ENCODE measurements at regions not wholly inside any gene's neighbourhood (a gene's known extent, or its start where the extent isn't known, plus 50 kb on each side); places are given as distances from the start of the nearest gene placed in this dataset.
"Not testable (repeated sequence)": the region's sequence is repeated elsewhere in the genome, so short reads cannot be mapped to it uniquely, and the experiment has no call there.

DNA sequence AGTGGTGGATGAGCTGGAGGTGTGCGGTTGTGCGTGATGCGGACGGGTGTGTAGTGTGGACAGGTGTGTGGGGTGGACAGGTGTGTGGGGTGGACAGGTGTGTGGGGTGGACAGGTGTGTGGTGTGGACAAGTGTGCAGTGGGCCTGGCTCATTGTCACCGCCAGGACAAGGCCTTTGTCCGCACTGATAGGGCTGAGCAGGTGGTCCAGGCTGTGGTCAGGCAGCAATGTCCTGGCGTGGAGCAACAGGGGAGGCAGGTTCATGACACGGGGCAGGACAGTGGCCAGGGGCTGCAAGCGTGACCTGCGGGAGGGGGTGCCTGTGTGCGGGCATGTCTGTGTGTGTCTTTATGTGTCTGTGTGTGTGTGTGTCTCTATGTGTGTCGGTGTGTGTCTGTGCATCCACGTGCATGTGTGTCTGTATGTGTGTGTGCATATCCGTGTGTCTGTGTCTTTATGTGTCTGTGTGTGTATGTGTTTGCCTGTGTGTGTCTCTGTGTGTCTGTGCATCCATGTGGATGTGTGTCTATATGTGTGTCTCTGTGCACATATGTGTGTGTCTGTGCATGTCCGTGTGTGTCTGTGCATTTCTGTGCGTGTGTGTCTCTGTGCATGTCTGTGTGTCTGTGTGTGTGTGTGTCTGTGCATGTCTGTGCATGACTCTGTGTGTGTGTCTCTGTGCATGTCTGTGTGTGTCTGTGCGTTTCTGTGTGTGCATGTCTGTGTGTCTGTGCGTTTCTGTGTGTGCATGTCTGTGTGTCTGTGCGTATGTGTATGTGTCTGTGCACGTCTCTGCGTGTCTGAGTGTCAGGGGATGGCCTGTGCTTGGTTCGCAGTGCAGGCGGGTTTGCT lies 161.0 kb downstream of the TMEM121 start:
- H2BK12ac ChIP-seq (ENCODE audit: low read depth, low read length); H3K27ac ChIP-seq (ENCODE audit: low read depth, low read length); H2BK15ac ChIP-seq (ENCODE audit: low read length); H2AK5ac ChIP-seq (ENCODE audit: low read depth, low read length); POLR2A ChIA-PET (ENCODE audit: partially characterized antibody); H3K4ac ChIP-seq (replicated peaks; ENCODE audit: insufficient read length, low read depth, low read length); H4K8ac ChIP-seq (ENCODE audit: extremely low read depth, insufficient read depth, low read length); H3K4me1 ChIP-seq (replicated peaks in 1 of 4; ENCODE audit: control insufficient read depth in 3 of 4, insufficient read depth in 4 of 4, low read length in 3 of 4); H2BK5ac ChIP-seq (ENCODE audit: low read depth, low read length); H3K27me3 ChIP-seq (replicated peaks in 1 of 4; ENCODE audit: control insufficient read depth in 3 of 4, extremely low read depth in 1 of 4, insufficient read depth in 3 of 4, low read length in 3 of 4); FAIRE-seq; H3K79me2 ChIP-seq (ENCODE audit: control insufficient read depth in 1 of 2, insufficient read depth in 2 of 2, low read length in 2 of 2); H3K4me3 ChIP-seq (ENCODE audit: extremely low read depth in 1 of 4, insufficient read depth in 2 of 4, low read depth in 3 of 4, low read length in 4 of 4); H3K23ac ChIP-seq (ENCODE audit: insufficient read length); H2BK120ac ChIP-seq (replicated peaks; ENCODE audit: low read depth, low read length); H3K14ac ChIP-seq (ENCODE audit: insufficient read length); H3K18ac ChIP-seq (ENCODE audit: extremely low read depth, low read length); H4K91ac ChIP-seq (replicated peaks; ENCODE audit: insufficient read length, low read length); H2BK20ac ChIP-seq (ENCODE audit: low read length); H3K36me3 ChIP-seq (ENCODE audit: control insufficient read depth in 2 of 4, insufficient read depth in 4 of 4, low read length in 3 of 4); H3K4me2 ChIP-seq (ENCODE audit: insufficient read depth in 1 of 2, low read depth in 2 of 2, low read length in 2 of 2); H3K79me1 ChIP-seq (ENCODE audit: low read depth, low read length); H3K9ac ChIP-seq (replicated peaks in 1 of 4; ENCODE audit: extremely low read depth in 1 of 4, low read depth in 3 of 4, low read length in 3 of 4); H3K56ac ChIP-seq (replicated peaks; ENCODE audit: insufficient read length, low read depth, low read length); H2AFZ ChIP-seq (ENCODE audit: low read length); DNase-seq (ENCODE audit: low read depth in 1 of 2, low spot score in 2 of 2); H4K5ac ChIP-seq (ENCODE audit: insufficient read length, low read depth, low read length): not testable (repeated sequence)
- CTCF ChIA-PET (ENCODE audit: partially characterized antibody) = interaction anchor here (0.6 kb wide), 1 partner anchor 104 kb away, joined by 3 read pairs; no protein-coding TSS in a partner anchor
- WGBS, 2 experiments (ENCODE audit: extremely low coverage in 1 of 2, insufficient coverage in 1 of 2, insufficient read length in 1 of 2, insufficient replicate concordance in 2 of 2, low coverage in 1 of 2, low lambda C conversion rate in 2 of 2, missing lambda C conversion rate in 1 of 2) = 79% methylated on average over 23 of the region's 23 CpGs; no CpG with 5 or more reads in 1 of the 2 experiments
- peaks cover 38 to 73% of the 10 kb centered on the region in 2 experiments for H3K9me3 ChIP-seq (ENCODE audit: insufficient read depth in 2 of 2, low read depth in 1 of 2, low read length in 1 of 2)
- H4K20me1 ChIP-seq (replicated peaks in 1 of 2; ENCODE audit: control insufficient read depth in 1 of 2, insufficient read depth in 2 of 2, low read length in 2 of 2) = peaks cover 0 to 14% of the 10 kb centered on the region in 2 experiments
- H3K23me2 ChIP-seq (ENCODE audit: low read depth, low read length) = peaks cover 36% of the 10 kb centered on the region; the same call in 1 of the 2 replicates

DNA sequence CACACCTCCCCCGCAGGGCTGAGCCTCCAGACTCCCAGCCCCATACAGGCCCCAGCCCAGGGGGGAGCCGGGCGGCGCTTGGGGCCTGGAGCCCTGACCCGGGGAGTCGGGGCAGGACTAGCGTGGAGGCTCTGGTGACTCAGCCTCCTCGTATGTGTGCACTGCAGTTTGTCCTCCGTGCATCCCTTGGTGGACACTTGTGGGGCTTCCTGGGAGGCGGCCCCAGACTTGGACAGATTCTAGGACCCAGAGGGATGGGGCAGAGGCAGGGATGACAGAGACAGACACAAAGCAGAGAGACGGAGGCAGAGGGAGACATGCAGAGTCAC lies 161.6 kb downstream of the TMEM121 start:
- CTCF ChIA-PET (ENCODE audit: partially characterized antibody); H3K27ac ChIP-seq (ENCODE audit: low read depth, low read length); H3K79me1 ChIP-seq (ENCODE audit: low read depth, low read length); H3K36me3 ChIP-seq (ENCODE audit: control insufficient read depth in 2 of 4, insufficient read depth in 4 of 4, low read length in 3 of 4); DNase-seq (ENCODE audit: low read depth in 1 of 2, low spot score in 2 of 2); H2AK5ac ChIP-seq (ENCODE audit: low read depth, low read length); FAIRE-seq; H2BK15ac ChIP-seq (ENCODE audit: low read length); POLR2A ChIA-PET (ENCODE audit: partially characterized antibody); H3K4me3 ChIP-seq (ENCODE audit: extremely low read depth in 1 of 4, insufficient read depth in 2 of 4, low read depth in 3 of 4, low read length in 4 of 4); H2BK20ac ChIP-seq (ENCODE audit: low read length); H2BK12ac ChIP-seq (ENCODE audit: low read depth, low read length); H3K4me2 ChIP-seq (ENCODE audit: insufficient read depth in 1 of 2, low read depth in 2 of 2, low read length in 2 of 2); H3K79me2 ChIP-seq (ENCODE audit: control insufficient read depth in 1 of 2, insufficient read depth in 2 of 2, low read length in 2 of 2); H3K9ac ChIP-seq (replicated peaks in 1 of 4; ENCODE audit: extremely low read depth in 1 of 4, low read depth in 3 of 4, low read length in 3 of 4); H4K8ac ChIP-seq (ENCODE audit: extremely low read depth, insufficient read depth, low read length); H4K5ac ChIP-seq (ENCODE audit: insufficient read length, low read depth, low read length); H4K91ac ChIP-seq (replicated peaks; ENCODE audit: insufficient read length, low read length); H3K4ac ChIP-seq (replicated peaks; ENCODE audit: insufficient read length, low read depth, low read length); H3K56ac ChIP-seq (replicated peaks; ENCODE audit: insufficient read length, low read depth, low read length); H2BK5ac ChIP-seq (ENCODE audit: low read depth, low read length); H3K14ac ChIP-seq (ENCODE audit: insufficient read length); H2AFZ ChIP-seq (ENCODE audit: low read length); H3K18ac ChIP-seq (ENCODE audit: extremely low read depth, low read length); H2BK120ac ChIP-seq (replicated peaks; ENCODE audit: low read depth, low read length); H3K23ac ChIP-seq (ENCODE audit: insufficient read length); H3K4me1 ChIP-seq (replicated peaks in 1 of 4; ENCODE audit: control insufficient read depth in 3 of 4, insufficient read depth in 4 of 4, low read length in 3 of 4); H3K27me3 ChIP-seq (replicated peaks in 1 of 4; ENCODE audit: control insufficient read depth in 3 of 4, extremely low read depth in 1 of 4, insufficient read depth in 3 of 4, low read length in 3 of 4): not testable (repeated sequence)
- WGBS, 2 experiments (ENCODE audit: extremely low coverage in 1 of 2, insufficient coverage in 1 of 2, insufficient read length in 1 of 2, insufficient replicate concordance in 2 of 2, low coverage in 1 of 2, low lambda C conversion rate in 2 of 2, missing lambda C conversion rate in 1 of 2) = 90% methylated on average over 7 of the region's 11 CpGs; no CpG with 5 or more reads in 1 of the 2 experiments
- Histone ChIP-seq H4K20me1 (replicated peaks in 1 of 2; ENCODE audit: control insufficient read depth in 1 of 2, insufficient read depth in 2 of 2, low read length in 2 of 2) (peaks cover 0 to 14% of the 10 kb centered on the region in 2 experiments), H3K23me2 (ENCODE audit: low read depth, low read length) (peaks cover 36% of the 10 kb centered on the region; the same call in 1 of the 2 replicates), H3K9me3 (ENCODE audit: insufficient read depth in 2 of 2, low read depth in 1 of 2, low read length in 1 of 2) (peaks cover 36 to 67% of the 10 kb centered on the region in 2 experiments)

Data from H1 (cell line).